Stimulated activated CD4-positive, alpha-beta T cell treated with anti-CD3 and anti-CD28 coated beads, Interleukin-1b, Interleukin-23, amount 100 ng/mL, for 24 hours (primary cell): ENCODE measurements at regions not wholly inside any gene's neighbourhood (a gene's known extent, or its start where the extent isn't known, plus 50 kb on each side); places are given as distances from the start of the nearest gene placed in this dataset.
"Not testable (repeated sequence)": the region's sequence is repeated elsewhere in the genome, so short reads cannot be mapped to it uniquely, and the experiment has no call there.

Experiments
- DNase-seq, 4 experiments: peaks; one replicate each; pipeline ENCODE4 v3.0.0-alpha.2; 2020; ENCODE audit warnings: low read depth in 4 of 4, low spot score in 1 of 4

- DNase-seq = not testable (repeated sequence)
Observed at GRCh38 chr16:29203046-29203932, 203.2 kb downstream of the NPIPB11 start.

GRCh38 chr16:29202642-29203041, 203.9 kb downstream of the NPIPB11 start:
- not testable (repeated sequence) for DNase-seq

DNA sequence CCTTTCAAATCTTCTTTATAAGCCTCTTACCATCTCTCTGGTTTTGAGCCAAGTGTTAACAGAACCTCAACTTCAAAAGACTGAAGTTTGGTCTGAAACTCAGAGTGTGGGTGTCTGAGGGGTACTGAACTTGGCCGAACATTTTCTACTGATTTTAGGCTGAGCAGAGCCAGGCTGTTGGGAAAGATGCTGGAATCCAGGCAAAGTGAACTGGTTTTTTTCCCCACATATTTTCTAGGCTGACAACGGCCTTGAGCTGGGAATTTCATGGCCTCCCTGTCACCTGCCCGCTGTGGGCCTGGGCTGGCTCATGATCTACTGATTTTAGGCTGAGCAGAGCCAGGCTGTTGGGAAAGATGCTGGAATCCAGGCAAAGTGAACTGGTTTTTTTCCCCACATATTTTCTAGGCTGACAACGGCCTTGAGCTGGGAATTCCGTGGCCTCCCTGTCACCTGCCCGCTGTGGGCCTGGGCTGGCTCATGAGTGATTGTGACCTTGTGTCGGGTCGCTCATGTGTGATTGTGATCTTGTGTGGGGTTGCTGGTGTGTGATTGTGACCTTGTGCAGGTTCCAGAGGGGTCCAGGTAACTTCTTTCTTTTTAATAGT, 204.4 kb downstream of the NPIPB11 start:
- DNase-seq = not testable (repeated sequence)

DNA sequence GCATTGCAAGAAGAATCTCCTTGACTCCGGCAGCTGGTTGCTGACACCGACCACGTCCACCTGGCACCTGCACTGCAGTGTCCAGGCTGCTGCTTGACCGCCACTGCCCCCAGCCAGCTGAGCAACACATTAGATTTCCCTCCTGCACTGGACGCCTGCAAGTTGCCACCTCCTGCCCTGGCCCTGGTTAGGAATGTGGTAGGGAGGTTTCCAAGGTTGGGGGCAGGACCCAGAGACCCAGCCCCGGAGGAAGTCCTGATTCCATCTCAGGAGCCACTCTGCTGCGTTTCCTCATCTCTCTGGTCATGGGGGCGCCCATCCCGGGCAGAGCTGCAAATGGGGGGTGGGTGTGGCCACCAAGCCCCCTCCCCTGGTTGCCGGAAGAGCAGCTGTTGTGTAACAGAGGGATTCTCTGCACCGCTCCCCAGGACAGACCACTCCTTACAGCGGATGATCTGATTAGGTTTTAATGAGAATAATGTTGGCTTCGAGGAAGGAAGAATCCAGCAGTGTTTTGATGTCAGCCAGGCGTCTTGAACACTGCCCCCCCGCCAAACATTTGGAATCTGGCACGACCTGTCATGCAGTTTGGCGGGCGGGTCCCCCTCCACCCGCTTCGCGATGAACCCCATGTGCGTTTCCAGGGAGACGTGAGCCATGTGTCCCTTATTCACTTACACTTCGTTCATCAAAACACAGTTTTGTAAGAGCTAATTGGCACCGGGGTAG, 205.1 kb downstream of the NPIPB11 start:
- not testable (repeated sequence) for DNase-seq

DNA sequence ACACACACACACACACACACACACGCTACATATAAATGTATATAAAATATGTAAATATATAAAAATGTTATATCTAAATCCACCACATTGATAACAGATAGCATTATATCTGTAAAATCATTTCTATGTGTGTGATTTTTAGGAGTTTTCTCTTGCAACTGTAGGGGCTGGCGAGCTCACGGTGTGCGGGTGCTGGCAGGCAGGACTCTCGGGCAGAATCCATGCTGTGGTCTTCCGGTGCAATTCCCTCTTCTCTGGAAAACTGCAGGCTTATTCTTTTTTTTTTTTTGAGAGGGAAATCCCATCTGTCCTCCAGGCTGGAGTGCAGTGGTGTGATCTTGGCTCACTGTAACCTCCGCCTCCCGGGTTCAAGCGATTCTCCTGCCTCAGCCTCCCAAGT, 205.8 kb downstream of the NPIPB11 start:
- DNase-seq = not testable (repeated sequence)

DNA sequence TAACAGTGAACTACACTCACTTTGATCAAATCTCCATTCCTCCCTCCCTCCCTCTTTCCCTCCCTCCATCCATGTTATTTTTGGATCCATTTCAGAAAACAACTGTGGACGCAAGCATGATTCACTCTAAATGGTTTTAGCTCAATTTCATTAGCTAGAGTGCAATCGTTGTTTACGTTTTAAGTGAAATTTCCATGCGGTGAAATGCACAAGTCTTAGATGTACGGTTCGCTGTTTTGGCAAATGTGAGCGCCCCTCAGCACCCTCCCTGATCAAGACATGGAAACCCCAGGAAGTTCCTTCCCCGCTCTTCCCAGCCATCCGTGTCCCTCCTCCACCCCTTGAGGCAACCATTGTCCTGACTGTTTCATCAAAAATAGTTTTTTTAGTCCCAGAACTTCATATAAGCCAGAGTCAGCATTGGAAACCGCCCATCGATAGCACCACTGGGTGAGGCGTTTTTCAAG, 206.3 kb downstream of the NPIPB11 start:
- not testable (repeated sequence) for DNase-seq

GRCh38 chr16:29199626-29200025, 206.9 kb downstream of the NPIPB11 start:
- not testable (repeated sequence) for DNase-seq

DNA sequence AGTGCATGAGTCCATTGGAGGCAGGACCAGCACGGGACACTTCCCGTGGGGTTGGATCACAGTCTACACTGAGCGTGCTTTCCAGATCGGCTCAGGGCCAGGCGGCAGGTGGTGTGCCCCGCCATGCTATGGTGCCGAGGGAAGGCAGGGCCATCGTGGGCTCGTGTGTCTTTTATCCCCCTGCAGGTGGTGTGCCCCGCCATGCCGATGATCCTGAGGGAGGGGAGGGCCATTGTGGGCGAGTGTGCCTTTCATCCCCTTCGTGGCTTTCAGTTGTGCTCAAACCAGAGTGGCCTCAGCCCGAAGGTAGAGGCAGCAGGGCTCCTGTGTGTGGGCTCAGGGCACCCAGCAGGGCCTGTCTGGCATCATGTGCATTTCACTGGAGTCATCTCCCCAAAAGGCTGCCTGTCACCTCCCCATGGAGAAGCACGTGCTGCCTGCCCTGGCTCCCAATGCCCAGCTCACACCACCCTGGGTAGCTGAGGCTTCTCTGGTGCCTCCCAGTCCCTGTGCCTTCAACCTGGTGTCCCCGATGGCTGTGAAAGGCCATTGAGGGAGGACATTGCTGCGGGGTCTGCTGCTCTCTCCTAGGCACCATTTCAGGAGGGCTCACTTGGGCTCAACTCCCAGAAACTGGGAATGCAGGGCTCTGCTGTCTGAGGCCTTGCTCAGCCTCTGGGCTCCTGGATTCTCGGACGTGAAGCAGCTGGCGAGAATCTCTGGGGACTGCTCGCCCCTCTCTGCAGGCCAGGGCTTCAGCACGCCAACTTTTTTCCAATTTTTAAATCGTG, 207.6 kb downstream of the NPIPB11 start:
- DNase-seq = no peak

GRCh38 chr16:29198231-29198630, 208.3 kb downstream of the NPIPB11 start:
- DNase-seq = no peak

DNA sequence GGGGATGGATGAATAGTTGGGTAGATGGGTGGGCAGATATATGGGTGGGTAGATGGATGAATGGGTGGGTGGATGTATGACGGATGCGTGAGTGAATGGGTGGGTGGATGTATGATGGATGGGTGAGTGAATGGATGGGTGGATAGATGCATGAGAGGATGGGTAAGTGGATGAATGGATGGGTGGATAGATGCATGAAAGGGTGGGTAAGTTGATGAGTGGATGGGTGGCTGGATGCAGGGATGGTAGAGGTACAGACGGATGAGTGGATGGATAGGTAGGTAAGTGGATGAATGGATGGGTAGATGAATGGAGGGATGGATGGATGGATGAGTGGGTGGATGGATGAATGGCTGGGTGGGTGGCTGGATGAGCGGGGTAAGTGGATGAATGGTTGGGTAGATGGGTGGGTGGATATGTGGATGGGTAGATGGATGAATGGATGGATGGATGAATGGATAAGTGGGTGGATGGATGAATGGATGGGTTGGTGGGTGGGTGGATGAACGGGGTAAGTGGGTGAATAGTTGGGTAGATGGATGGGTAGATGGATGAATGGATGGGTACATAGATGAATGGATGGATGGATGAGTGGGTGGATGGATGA, 208.9 kb downstream of the NPIPB11 start:
- not testable (repeated sequence) for DNase-seq

DNA sequence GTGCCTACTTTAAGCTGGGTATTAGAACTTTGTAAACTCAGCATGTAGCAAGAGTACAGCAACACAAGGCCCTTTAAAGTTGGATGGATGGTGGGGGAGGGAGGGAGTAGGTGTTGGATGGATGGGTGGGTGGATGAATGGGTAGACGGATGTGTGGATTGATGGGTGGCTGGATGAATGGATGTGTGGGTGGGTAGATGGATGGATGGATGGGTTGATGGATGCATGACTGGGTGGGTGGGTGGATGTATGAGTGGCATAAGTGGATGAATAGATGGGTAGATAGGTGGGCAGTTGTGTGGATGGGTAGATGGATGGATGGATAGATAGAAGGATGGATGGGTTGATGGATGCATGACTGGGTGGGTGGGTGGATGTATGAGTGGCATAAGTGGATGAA, 209.8 kb downstream of the NPIPB11 start:
- not testable (repeated sequence) for DNase-seq

DNA sequence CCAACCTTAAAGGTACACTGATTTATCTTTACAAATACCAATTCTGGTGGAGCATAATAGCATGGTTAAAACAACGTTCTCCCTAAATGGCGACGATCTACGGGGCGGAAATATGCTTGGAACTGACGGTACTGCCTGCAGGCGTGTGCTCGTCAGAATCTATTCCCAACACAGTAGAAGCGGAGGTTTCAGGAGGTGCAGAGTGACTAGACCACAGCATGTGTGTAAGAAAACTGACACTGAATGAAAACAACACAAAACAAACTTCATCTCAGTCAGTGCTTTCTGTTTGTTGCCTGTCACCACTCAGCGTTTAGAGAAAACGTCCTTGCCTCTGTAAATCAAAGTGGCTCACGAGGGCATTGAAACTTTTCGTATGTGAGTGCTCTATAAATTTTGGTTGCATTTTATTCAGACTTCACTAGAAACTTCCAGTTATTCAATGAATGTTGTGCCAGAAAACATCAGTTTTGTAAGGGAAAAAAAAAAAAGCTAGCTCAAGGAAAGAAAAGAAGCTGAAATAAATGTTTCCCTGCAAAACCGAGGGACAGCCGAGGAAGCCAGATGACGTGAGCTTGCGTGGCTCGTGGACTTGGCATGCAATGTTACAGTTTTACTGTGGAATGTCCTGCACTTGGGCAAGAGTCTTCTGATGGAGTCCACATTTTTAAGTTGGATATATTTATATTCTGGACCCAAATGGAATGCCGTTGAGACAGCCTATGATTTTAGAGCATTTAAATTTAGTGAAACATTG, 210.4 kb downstream of the LAT start:
- not testable (repeated sequence) for DNase-seq

DNA sequence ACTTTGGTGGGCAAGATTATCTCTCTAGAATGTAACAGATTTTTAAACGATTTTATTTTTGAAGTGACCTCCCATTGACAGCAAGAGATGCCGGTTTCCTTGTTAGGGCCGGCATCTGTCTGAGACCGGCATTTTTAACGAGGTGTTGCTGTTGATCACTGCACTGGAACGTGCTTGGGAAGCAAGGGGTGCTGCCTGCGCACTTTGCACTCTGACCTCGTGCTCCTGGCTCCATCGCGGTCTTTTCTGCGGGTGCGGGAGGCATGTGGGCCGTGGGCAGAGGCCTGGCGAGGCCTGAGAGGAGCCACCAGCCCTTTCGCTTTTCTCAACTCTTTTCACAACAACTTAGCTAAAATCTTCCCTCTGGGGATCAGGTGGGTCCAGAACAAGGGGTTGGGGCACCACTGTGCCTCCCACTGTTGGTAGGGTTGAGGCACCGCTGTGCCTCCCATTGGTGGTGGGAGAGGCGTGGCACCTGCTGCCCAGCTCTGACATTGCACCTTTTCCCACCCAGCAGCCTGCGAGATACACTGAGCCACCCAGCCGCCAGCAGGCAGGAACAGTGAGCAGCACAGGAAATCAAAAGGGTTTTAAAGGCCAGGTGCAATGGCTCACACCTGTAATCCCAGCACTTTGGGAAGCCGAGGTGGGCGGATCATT, 209.5 kb downstream of the LAT start:
- not testable (repeated sequence) for DNase-seq

GRCh38 chr16:29193634-29194033, 208.8 kb downstream of the LAT start:
- not testable (repeated sequence) for DNase-seq

DNA sequence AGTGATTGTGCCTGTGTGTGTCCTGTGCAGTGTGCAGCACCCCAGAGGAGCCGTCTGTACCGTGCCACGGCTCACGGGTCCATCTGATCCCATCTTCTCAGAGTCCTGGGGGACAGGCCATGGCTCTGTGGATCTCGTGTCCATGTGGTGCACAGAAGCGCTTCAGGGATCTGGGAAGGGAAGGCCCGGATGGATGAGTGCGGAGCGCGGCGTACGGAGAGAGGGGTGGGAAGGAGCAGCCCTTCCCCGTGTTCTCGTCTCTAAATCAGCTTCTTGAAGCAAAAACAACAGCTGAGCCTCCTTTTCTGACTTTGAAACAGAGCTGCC, 208.4 kb downstream of the LAT start:
- DNase-seq = not testable (repeated sequence)

GRCh38 chr16:29192329-29193247, 207.7 kb downstream of the LAT start:
- DNase-seq = no peak

- not testable (repeated sequence) for DNase-seq
Observed at GRCh38 chr16:29191636-29192180, 206.9 kb downstream of the LAT start.
